Sigmoid colon (tissue), 6 donors: ENCODE measurements at regions not wholly inside any gene's neighbourhood (a gene's known extent, or its start where the extent isn't known, plus 50 kb on each side); places are given as distances from the start of the nearest gene placed in this dataset.
"Not testable (repeated sequence)": the region's sequence is repeated elsewhere in the genome, so short reads cannot be mapped to it uniquely, and the experiment has no call there.

ENCODE experiments used
- DNase-seq: peaks from one replicate; pipeline ENCODE4 v3.0.0-alpha.2; 2019
- H3K27ac ChIP-seq, 4 donors: fragments of 200-600 bp; sonication (generic); one replicate each; pipeline ENCODE4 v1.5.1; 2016 to 2019; ENCODE audit warnings: mild to moderate bottlenecking in 1 of 4
- H3K27me3 ChIP-seq, 3 donors: fragments of 200-600 bp; sonication (generic); one replicate each; pipeline ENCODE4 v1.5.1; 2019; ENCODE audit warnings: mild to moderate bottlenecking in 1 of 3
- H3K36me3 ChIP-seq, 4 donors: fragments of 200-600 bp; sonication (generic); one replicate each; pipeline ENCODE4 v1.5.1; 2016 to 2019
- H3K4me1 ChIP-seq, 4 donors: fragments of 200-600 bp; sonication (generic); one replicate each; pipeline ENCODE4 v1.5.1; 2017 to 2019
- H3K4me3 ChIP-seq, 4 donors: fragments of 200-600 bp; sonication (generic); one replicate each; pipeline ENCODE4 v1.5.1; 2017 to 2019; ENCODE audit warnings: mild to moderate bottlenecking in 2 of 4, moderate library complexity in 1 of 4
- H3K9me3 ChIP-seq, 4 donors: fragments of 200-600 bp in 3 of 4; sonication (generic) in 3 of 4; one replicate each; pipeline versions ENCODE4 v1.5.1 to v1.6.1; 2013 to 2019
- CTCF ChIP-seq, 4 experiments: fragments of 450-650 bp in 3 of 4; fragments of 200-600 bp in 1 of 4; IDR thresholded peaks; one replicate each; pipeline ENCODE4 v1.5.1; 2016 to 2019; ENCODE audit warnings: antibody characterized with exemption in 4 of 4, mild to moderate bottlenecking in 3 of 4, moderate library complexity in 2 of 4
- EP300 ChIP-seq, 4 donors: sonication (generic); formaldehyde crosslinking; IDR thresholded peaks; one replicate each; pipeline ENCODE4 v1.6.1; 2017; ENCODE audit warnings: antibody characterized with exemption in 4 of 4
- POLR2A ChIP-seq, 2 donors: fragments of 450-650 bp; IDR thresholded peaks; one replicate each; pipeline ENCODE4 v1.6.1; 2016; ENCODE audit warnings: antibody characterized with exemption in 2 of 2, mild to moderate bottlenecking in 2 of 2, moderate library complexity in 2 of 2
- POLR2AphosphoS5 ChIP-seq, 4 donors: sonication (generic); formaldehyde crosslinking; IDR thresholded peaks; one replicate each; pipeline ENCODE4 v1.6.1; 2017; ENCODE audit warnings: antibody characterized with exemption in 4 of 4
- WGBS, 2 donors: extraction: QIAGEN DNeasy Blood & Tissue Kit; methylation state at CpG; one replicate each; pipeline ENCODE4 v1.1.7; 2013; 5-methylcytosine and 5-hydroxymethylcytosine counted together
- intact Hi-C: fragments of 100-400 bp; cut with DNase I; formaldehyde crosslinking; loops from one replicate; pipeline ENCODE4 v1.15.1; 2023
- donor health status: healthy with polysubstance abuse.
- donor health status: healthy.

GRCh38 chr18:24611075-24611474, 150.6 kb downstream of the HRH4 start:
- no peaks in the 10 kb centered on the region for H3K27me3 ChIP-seq
- 81 to 90% methylated on average over 8 of the region's 8 CpGs for WGBS, 2 donors
- H3K9me3 ChIP-seq, result no peaks in the 10 kb centered on the region
- H3K27ac ChIP-seq, result no peak overlapping the region
- TF ChIP-seq POLR2A (IDR thresholded peaks at IDR 0.05) (no peak), CTCF (IDR thresholded peaks at IDR 0.05) (no peak), EP300 (IDR thresholded peaks at IDR 0.05) (no peak), POLR2AphosphoS5 (IDR thresholded peaks at IDR 0.05) (no peak)
- DNase-seq, result no peak
- no peaks in the 10 kb centered on the region for H3K4me1 ChIP-seq
- H3K36me3 ChIP-seq, result no peaks in the 10 kb centered on the region
- no peak overlapping the region for H3K4me3 ChIP-seq
- intact Hi-C loops, result no loop called here

GRCh38 chr18:24613896-24614640, 153.6 kb downstream of the HRH4 start:
- intact Hi-C loops, result no loop called here
- no peak overlapping the region for H3K4me3 ChIP-seq
- no peaks in the 10 kb centered on the region for H3K4me1 ChIP-seq
- H3K9me3 ChIP-seq, result no peaks in the 10 kb centered on the region
- TF ChIP-seq CTCF (IDR thresholded peaks at IDR 0.05) (no peak), POLR2AphosphoS5 (IDR thresholded peaks at IDR 0.05) (no peak), EP300 (IDR thresholded peaks at IDR 0.05) (no peak), POLR2A (IDR thresholded peaks at IDR 0.05) (no peak)
- WGBS, 2 donors, result 58 to 63% methylated on average over 3 of the region's 3 CpGs
- H3K36me3 ChIP-seq, result no peaks in the 10 kb centered on the region
- H3K27ac ChIP-seq, result no peak overlapping the region
- no peak for DNase-seq
- H3K27me3 ChIP-seq, result no peaks in the 10 kb centered on the region

- intact Hi-C loops, result no loop called here
- no peak for DNase-seq
- Histone ChIP-seq H3K4me1 (no peaks in the 10 kb centered on the region), H3K9me3 (no peaks in the 10 kb centered on the region), H3K36me3 (no peaks in the 10 kb centered on the region), H3K4me3 (no peak overlapping the region), H3K27me3 (no peaks in the 10 kb centered on the region), H3K27ac (no peak overlapping the region)
- WGBS, 2 donors, result 45 to 85% methylated on average over 3 of the region's 3 CpGs
- TF ChIP-seq POLR2A (IDR thresholded peaks at IDR 0.05) (no peak), POLR2AphosphoS5 (IDR thresholded peaks at IDR 0.05) (no peak), EP300 (IDR thresholded peaks at IDR 0.05) (no peak), CTCF (IDR thresholded peaks at IDR 0.05) (no peak)
Measured at GRCh38 chr18:24616653-24617052, 156.2 kb downstream of the HRH4 start.

GRCh38 chr18:24624421-24624820, 164.0 kb downstream of the HRH4 start:
- WGBS, 2 donors, result 27 to 63% methylated on average over 9 of the region's 17 CpGs

GRCh38 chr18:24627644-24628315, 167.3 kb downstream of the HRH4 start:
- no peak for DNase-seq
- H3K27me3 ChIP-seq, result no peaks in the 10 kb centered on the region
- no peaks in the 10 kb centered on the region for H3K9me3 ChIP-seq
- peaks cover 0 to 9% (median 0%) of the 10 kb centered on the region in 4 donors for H3K4me1 ChIP-seq
- TF ChIP-seq CTCF (IDR thresholded peaks at IDR 0.05) (no peak), EP300 (IDR thresholded peaks at IDR 0.05) (no peak), POLR2AphosphoS5 (IDR thresholded peaks at IDR 0.05) (no peak), POLR2A (IDR thresholded peaks at IDR 0.05) (no peak)
- no peaks in the 10 kb centered on the region for H3K36me3 ChIP-seq
- intact Hi-C loops, result no loop called here
- no peak overlapping the region for H3K27ac ChIP-seq
- 68 to 72% methylated on average over 4 of the region's 4 CpGs for WGBS, 2 donors
- no peak overlapping the region for H3K4me3 ChIP-seq

More at GRCh38 chr18:24624421-24624820, 164.0 kb downstream of the HRH4 start:
- H3K4me1 ChIP-seq, intact Hi-C loops, H3K9me3 ChIP-seq, H3K4me3 ChIP-seq, H3K36me3 ChIP-seq, DNase-seq, H3K27me3 ChIP-seq, H3K27ac ChIP-seq: not testable (repeated sequence)
